NT2/D1 (cell line): ENCODE measurements at regions not wholly inside any gene's neighbourhood (a gene's known extent, or its start where the extent isn't known, plus 50 kb on each side); places are given as distances from the start of the nearest gene placed in this dataset.

Source experiments
- DNase-seq: peaks from one replicate; pipeline ENCODE4 v3.0.0-alpha.2; 2011; ENCODE audit warnings: low read depth, low spot score
- H3K27me3 ChIP-seq: 2 replicates; pipeline ENCODE4 v1.6.0; 2011; ENCODE audit warnings: mild to moderate bottlenecking; ENCODE audit not compliant: insufficient read length, insufficient read depth
- H3K36me3 ChIP-seq: 2 replicates; pipeline ENCODE4 v1.6.1; 2011; ENCODE audit warnings: mild to moderate bottlenecking, low read length, mixed read lengths; ENCODE audit not compliant: insufficient read depth, insufficient read length
- H3K4me1 ChIP-seq: 2 replicates; pipeline ENCODE4 v1.5.1; 2011; ENCODE audit not compliant: insufficient read depth, insufficient read length
- H3K4me3 ChIP-seq: 2 replicates; pipeline ENCODE4 v1.5.1; 2011; ENCODE audit warnings: low read depth; ENCODE audit not compliant: insufficient read length
- H3K9ac ChIP-seq: 2 replicates; pipeline ENCODE4 v1.6.0; 2011; ENCODE audit warnings: low read depth; ENCODE audit not compliant: insufficient read length
- H3K9me3 ChIP-seq: 2 replicates; pipeline ENCODE4 v1.5.1; 2011; ENCODE audit warnings: mild to moderate bottlenecking, low read length; ENCODE audit not compliant: insufficient read depth
- SUZ12 ChIP-seq: IDR thresholded peaks from 2 replicates; pipeline ENCODE4 v1.6.1; 2011; ENCODE audit not compliant: insufficient read length, insufficient read depth; ENCODE audit errors: extremely low read depth
- YY1 ChIP-seq: IDR thresholded peaks from 2 replicates; pipeline ENCODE4 v1.6.1; 2011; ENCODE audit not compliant: insufficient read length, insufficient read depth
- ZNF274 ChIP-seq: IDR thresholded peaks from 2 replicates; pipeline ENCODE4 v1.6.1; 2011; ENCODE audit warnings: mild to moderate bottlenecking, low read depth, low read length

DNA sequence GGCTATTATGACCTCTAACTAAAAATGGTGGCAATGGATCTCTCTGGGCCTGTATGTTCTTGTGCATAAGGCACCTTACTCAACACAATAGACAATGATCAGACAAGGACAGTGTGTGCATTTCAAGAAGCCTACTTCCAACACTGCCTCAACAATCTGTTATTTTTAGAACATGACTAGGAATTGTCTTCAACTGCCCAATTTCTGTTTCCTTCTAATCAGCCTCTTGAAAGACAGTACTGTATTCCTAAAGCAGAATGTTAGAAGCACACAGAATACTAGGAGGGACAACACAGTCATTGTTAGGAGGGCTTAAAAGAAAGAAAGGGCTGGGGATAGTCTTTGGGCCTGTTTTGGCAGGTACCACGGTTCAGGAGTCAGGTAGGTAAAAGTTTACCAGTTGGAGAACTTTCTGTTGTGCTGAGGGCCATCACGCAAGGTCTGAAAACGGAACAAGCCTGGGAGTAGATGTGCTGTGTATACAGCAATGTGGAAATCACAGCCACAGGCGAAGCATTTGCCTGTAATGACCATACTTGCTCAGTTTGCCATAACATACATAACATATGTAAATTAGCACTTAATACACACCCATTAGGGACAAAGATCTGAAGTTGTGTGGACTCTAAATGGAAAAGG lies 100.8 kb upstream of the ATXN3L start:
- no peak overlapping the region for H3K4me3 ChIP-seq
- no peaks in the 10 kb centered on the region for H3K4me1 ChIP-seq
- TF ChIP-seq YY1: no peak
- no peak for TF ChIP-seq ZNF274
- no peak for TF ChIP-seq SUZ12
- no peak overlapping the region for H3K9ac ChIP-seq
- peaks cover 6% of the 10 kb centered on the region for H3K9me3 ChIP-seq
- no peaks in the 10 kb centered on the region for H3K27me3 ChIP-seq
- DNase-seq: no peak
- no peaks in the 10 kb centered on the region for H3K36me3 ChIP-seq

DNA sequence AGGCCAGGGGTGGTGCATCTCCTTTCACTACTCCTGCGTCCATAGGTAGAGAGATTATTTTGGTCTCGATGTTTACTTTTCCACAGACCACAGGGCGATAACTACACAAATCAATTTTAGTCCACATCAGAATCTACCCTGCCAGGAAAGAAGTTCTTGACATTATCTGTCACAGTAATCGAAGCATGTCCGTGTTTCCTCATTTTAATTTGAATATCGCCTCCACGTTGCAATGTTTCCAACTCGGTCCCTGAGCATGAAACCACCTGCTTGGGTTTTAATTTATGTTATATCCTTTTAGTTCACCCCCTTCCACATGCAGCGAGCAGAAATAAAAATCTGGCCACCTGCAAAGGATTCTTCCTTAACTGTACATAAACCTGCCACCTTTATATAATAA lies 100.1 kb upstream of the ATXN3L start:
- Histone ChIP-seq H3K9ac (no peak overlapping the region), H3K27me3 (no peaks in the 10 kb centered on the region)
- no peak for TF ChIP-seq SUZ12
- no peak for TF ChIP-seq YY1
- TF ChIP-seq ZNF274: no peak

DNA sequence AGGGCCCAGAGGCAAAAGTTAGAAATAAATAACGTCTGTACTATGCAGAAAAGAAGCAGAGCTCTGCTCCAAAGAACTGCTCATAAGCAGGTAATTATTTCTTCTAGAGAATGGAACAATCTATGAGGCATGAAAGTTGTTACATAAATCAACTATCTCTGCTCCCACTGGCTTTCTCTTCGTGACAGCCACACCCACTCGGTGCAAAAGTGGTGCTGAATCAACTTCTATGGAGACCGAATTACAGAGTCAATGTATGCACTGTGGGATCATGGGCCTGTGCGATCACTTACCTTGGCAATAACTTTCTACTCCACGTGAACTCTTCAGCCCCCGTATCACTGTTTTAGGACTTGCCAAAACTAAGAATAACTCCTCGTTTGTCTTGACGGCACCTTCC lies 99.4 kb upstream of the ATXN3L start:
- peaks cover 6% of the 10 kb centered on the region for H3K9me3 ChIP-seq
- no peaks in the 10 kb centered on the region for H3K36me3 ChIP-seq
- TF ChIP-seq SUZ12 (no peak), YY1 (no peak), ZNF274 (no peak)
- H3K27me3 ChIP-seq: no peaks in the 10 kb centered on the region
- no peak for DNase-seq
- H3K4me1 ChIP-seq: no peaks in the 10 kb centered on the region
- H3K4me3 ChIP-seq: no peak overlapping the region
- H3K9ac ChIP-seq: no peak overlapping the region

More for the DNA sequence above, 100.1 kb upstream of the ATXN3L start:
- no peaks in the 10 kb centered on the region for H3K36me3 ChIP-seq
- H3K4me3 ChIP-seq: no peak overlapping the region
- no peak for DNase-seq
- peaks cover 6% of the 10 kb centered on the region for H3K9me3 ChIP-seq
- H3K4me1 ChIP-seq: no peaks in the 10 kb centered on the region

DNA sequence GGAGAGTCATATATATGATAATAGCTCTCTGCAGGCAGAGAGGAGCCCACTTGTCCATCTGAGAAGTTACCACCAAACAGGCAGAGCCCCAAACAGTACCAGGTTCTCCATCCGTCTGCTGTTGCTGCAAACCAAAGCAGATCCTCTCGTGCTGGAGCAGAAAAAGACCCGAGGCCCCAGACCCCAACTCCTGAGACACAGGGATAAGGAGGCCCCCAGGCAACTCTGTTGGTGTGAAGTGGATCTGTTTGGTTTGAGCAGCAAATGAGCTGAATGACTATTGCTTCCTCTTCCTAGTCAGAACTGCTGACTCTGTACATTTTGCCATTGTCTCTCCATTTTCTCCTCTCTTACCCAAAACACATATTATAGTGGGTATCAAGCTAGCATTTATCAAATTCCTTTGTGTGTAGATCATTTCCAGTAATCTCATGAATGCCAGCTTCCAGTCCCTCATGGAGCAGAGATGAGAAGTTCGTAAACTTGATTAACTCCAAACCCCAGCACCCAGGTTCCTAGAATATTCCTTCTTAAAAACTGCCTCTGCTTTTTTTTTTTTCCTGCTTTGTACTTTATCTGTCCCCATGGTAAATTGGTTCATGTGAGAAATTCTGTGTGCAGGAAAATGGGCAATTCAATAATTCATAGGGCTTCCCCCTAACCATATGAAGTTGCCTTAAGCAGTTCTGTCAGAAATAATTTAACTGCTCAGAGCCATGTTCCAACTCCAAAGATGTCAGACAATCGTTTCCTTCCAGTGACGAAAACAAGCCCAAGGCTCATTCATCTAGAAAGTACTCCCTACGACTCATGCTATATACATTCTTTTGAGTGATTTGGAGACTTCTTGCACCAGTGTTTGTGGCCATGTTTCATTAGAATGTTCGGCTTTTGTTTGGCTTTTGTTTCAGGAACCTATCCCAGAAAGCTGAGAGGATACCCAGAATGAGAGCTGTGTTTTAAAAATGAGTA lies 98.6 kb upstream of the ATXN3L start:
- Histone ChIP-seq H3K9me3 (peaks cover 6% of the 10 kb centered on the region), H3K4me1 (peaks cover 2% of the 10 kb centered on the region), H3K27me3 (no peaks in the 10 kb centered on the region), H3K36me3 (no peaks in the 10 kb centered on the region), H3K4me3 (no peak overlapping the region), H3K9ac (no peak overlapping the region)
- DNase-seq: no peak
- TF ChIP-seq SUZ12 (no peak), YY1 (no peak), ZNF274 (no peak)

DNA sequence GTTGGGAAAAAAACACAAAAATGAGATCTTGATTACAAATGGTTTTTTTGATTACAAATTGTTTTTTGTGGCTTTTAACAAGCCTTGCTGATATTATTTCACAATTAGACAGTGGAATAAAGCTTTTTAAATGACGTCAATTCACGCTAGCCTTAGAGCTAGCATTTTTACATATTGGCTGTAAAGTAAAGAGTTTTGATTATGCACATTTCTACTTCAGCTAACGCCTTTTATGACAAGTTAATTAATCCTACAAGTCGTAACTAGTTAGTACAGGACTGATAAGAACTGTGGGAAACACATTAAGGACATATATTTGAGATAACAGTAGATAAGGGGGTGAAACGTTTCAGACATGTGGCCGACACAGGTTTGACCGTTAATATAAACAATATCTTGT lies 95.7 kb upstream of the ATXN3L start:
- peaks cover 6% of the 10 kb centered on the region for H3K9me3 ChIP-seq

DNA sequence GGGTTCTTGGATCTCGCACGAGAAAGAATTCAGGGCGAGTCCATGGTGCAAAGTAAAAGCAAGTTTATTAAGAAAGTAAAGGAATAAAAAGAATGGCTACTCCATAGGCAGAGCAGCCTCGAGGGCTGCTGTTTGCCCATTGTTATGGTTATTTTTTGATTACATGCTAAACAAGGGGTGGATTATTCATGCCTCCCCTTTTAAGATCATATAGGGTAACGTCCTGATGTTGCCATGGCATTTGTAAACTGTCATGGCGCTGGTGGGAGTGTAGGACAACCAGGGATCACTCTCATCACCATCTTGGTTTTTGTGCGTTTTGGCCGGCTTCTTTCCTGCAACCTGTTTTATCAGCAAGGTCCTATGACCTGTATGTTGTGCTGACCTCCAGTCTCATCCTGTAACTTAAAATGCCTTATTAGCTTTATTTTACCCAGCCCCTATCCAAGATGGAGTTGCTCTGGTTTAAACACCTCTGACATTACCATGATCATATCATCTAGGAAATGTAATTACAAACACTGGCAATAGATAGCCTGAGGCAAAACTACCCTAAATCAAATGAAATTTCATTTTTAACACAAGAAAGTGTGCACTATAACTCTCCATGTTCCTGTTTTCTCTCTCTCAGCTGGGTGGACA lies 94.3 kb upstream of the ATXN3L start:
- TF ChIP-seq ZNF274 (no peak), YY1 (no peak), SUZ12 (no peak)
- Histone ChIP-seq H3K27me3 (no peaks in the 10 kb centered on the region), H3K9me3 (peaks cover 6% of the 10 kb centered on the region), H3K4me3 (no peak overlapping the region), H3K9ac (no peak overlapping the region), H3K4me1 (peaks cover 2% of the 10 kb centered on the region), H3K36me3 (no peaks in the 10 kb centered on the region)
- no peak for DNase-seq

More for the DNA sequence above, 95.7 kb upstream of the ATXN3L start:
- Histone ChIP-seq H3K27me3 (no peaks in the 10 kb centered on the region), H3K4me3 (no peak overlapping the region), H3K9ac (no peak overlapping the region), H3K36me3 (no peaks in the 10 kb centered on the region), H3K4me1 (peaks cover 2% of the 10 kb centered on the region)
- TF ChIP-seq YY1 (no peak), ZNF274 (no peak), SUZ12 (no peak)
- DNase-seq: no peak

DNA sequence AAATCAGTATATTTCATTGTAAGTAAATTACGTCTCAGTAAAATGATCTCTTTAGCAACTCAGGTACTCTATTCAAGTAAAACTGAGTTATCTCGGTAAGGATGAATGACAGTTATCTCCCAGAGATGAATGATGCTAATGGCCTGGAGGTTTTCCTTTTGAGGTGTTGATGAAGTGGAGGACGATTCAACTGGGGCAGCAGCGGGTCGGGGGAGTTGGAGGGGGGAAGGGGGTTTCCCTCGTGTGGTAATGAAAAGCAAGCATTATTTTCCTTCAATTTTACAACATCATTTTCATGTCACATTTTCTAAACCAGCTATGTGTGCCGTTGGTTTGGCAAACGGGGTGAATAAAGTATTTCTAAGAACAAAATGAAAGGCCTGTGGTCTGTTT lies 92.4 kb upstream of the ATXN3L start:
- Histone ChIP-seq H3K27me3 (no peaks in the 10 kb centered on the region), H3K4me3 (no peak overlapping the region), H3K9ac (no peak overlapping the region), H3K4me1 (peaks cover 2% of the 10 kb centered on the region), H3K9me3 (peaks cover 4% of the 10 kb centered on the region), H3K36me3 (no peaks in the 10 kb centered on the region)
- DNase-seq: no peak
- TF ChIP-seq YY1: no peak
